PFSK-1 (cell line): ENCODE measurements at regions not wholly inside any gene's neighbourhood (a gene's known extent, or its start where the extent isn't known, plus 50 kb on each side); places are given as distances from the start of the nearest gene placed in this dataset.

Experiments
- FOXP2 ChIP-seq: optimal IDR thresholded peaks from 2 replicates; pipeline ENCODE3; 2011; ENCODE audit warnings: borderline replicate concordance, control low read depth, inconsistent platforms; ENCODE audit not compliant: insufficient read depth; ENCODE audit errors: extremely low read length, extremely low read depth
- POLR2AphosphoS5 ChIP-seq: IDR thresholded peaks from 2 replicates; pipeline ENCODE4 v1.6.1; 2012; ENCODE audit warnings: low read depth, mild to moderate bottlenecking, control low read depth, low read length, moderate library complexity
- REST ChIP-seq, 2 experiments: IDR thresholded peaks; 2 replicates each; pipeline versions ENCODE4 v1.6.1 to v1.8.0; 2011 to 2012; ENCODE audit warnings: low read depth in 2 of 2, low read length in 2 of 2, control low read depth in 1 of 2, inconsistent platforms in 1 of 2, mild to moderate bottlenecking in 1 of 2, moderate library complexity in 1 of 2; ENCODE audit not compliant: insufficient read depth in 1 of 2
- SIN3A ChIP-seq: IDR thresholded peaks from 2 replicates; pipeline ENCODE4 v1.6.1; 2012; ENCODE audit warnings: mild to moderate bottlenecking, low read length, moderate library complexity, borderline replicate concordance; ENCODE audit not compliant: insufficient read depth
- TAF1 ChIP-seq: IDR thresholded peaks from 2 replicates; pipeline ENCODE4 v1.6.1; 2012; ENCODE audit warnings: low read length, control low read depth, borderline replicate concordance; ENCODE audit not compliant: insufficient read depth

- TF ChIP-seq FOXP2, result no peak
- no peak for TF ChIP-seq TAF1
- no peak for TF ChIP-seq REST (IDR thresholded peaks at IDR 0.05; ENCODE audit: insufficient read depth in 1 of 2, low read depth in 2 of 2, low read length in 2 of 2)
- TF ChIP-seq SIN3A, result no peak
- no peak for TF ChIP-seq POLR2AphosphoS5
These were observed 535.9 kb downstream of the DNAH5 start for GRCh38 chr5:13408616-13409015.

- TF ChIP-seq TAF1 (no peak), REST (IDR thresholded peaks at IDR 0.05; ENCODE audit: insufficient read depth in 1 of 2, low read depth in 2 of 2, low read length in 2 of 2) (no peak), SIN3A (no peak), POLR2AphosphoS5 (no peak), FOXP2 (no peak)
These were observed 541.1 kb downstream of the DNAH5 start for GRCh38 chr5:13403351-13403750.

- no peak for TF ChIP-seq REST (IDR thresholded peaks at IDR 0.05; ENCODE audit: insufficient read depth in 1 of 2, low read depth in 2 of 2, low read length in 2 of 2)
- TF ChIP-seq POLR2AphosphoS5, result no peak
- TF ChIP-seq TAF1, result no peak
- TF ChIP-seq SIN3A, result no peak
- no peak for TF ChIP-seq FOXP2
These were observed 559.4 kb downstream of the DNAH5 start for GRCh38 chr5:13385066-13385465.

DNA sequence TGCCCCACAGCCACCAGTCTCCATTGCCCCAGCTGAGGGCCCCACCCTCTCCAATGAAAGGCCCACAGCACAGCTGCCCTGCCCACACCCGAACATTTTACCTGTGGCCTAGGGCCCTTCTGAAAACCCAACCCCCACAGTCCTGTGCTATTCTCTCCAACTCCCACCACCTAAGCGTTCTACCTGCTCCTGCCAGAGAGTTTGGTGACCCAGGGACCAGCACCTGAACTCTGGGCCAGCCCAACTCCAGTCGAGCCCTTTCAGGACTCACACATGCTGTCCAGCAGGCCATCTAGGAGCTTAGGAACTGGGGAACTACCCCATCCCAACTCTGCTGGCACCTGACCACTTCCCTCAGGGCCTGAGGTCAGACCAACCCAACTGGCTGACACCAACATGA is 562.3 kb downstream of the DNAH5 start:
- no peak for TF ChIP-seq TAF1
- no peak for TF ChIP-seq POLR2AphosphoS5
- TF ChIP-seq FOXP2, result no peak
- TF ChIP-seq REST (IDR thresholded peaks at IDR 0.05; ENCODE audit: insufficient read depth in 1 of 2, low read depth in 2 of 2, low read length in 2 of 2), result no peak
- no peak for TF ChIP-seq SIN3A

DNA sequence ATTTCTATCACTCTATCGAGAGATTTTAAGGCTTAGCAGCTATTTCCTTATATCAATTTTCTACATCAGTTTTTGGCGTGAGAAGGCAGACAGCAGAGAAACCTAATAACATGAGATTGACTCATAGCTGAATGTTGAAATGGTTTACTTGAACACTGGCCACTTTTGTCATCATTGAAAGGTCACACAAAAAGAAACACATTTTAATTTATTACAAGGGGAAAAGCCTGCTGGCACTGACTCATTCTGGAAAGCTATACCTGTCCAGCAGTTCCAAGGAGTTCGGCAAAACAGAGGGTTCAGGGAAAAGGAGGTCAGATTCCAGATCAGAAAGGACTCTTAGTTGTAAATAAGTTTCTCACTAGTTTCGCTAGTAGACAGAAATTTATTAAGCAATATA is 566.4 kb downstream of the DNAH5 start:
- TF ChIP-seq POLR2AphosphoS5 (no peak), TAF1 (no peak), SIN3A (no peak), FOXP2 (no peak), REST (IDR thresholded peaks at IDR 0.05; ENCODE audit: insufficient read depth in 1 of 2, low read depth in 2 of 2, low read length in 2 of 2) (no peak)
